ENCODE measurements at regions not wholly inside any gene's neighbourhood (a gene's known extent, or its start where the extent isn't known, plus 50 kb on each side); places are given as distances from the start of the nearest gene placed in this dataset.

DNA sequence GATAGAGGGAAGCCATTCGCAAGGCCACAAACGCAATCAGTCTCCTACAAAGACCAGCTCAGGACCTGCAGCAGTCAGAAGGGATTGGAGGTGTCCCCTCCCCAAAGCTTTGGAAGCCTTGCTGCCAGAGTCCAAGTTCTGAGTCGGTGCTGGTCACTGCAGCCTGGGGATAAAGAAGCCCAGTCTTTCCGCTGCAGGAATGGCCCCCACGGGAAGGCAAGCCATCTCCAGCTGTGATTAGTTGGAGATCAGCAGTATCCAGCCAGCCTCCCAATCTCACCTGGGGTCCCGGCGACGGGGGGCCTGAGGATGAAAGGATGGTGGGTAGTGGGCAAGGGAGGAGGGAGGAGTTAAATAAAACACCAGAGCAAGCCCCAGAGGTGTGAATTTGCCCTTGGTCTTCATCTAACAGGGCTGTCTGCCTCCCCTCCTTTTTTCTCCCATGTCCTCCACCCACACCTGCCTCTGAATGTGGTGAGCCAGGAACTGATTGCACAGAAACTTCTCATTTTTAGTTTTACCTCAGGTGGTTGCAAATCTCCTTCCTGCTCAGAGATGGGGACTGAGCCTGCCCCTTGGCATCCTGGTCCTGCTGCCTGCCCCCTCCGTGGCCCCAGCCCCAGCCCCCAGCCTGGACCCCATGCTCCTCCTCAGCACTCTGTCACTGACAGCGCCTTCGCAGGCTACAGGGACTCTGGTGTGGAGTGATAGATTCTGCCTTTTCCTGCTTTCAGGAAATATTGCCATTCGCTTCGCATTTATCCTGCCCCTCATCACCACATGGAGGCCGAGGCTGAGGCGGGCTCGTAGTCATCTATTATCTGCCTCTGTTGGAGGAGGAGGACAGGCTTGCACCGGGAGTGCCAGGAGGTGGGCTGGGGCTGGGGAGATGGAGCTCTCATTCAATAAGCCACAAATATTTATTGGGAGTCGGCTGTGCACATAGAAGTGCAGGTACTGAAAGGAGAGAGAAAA is 262.9 kb upstream of the SDK2 start:
- no peak overlapping the region for H3K4me3 Mint-ChIP-seq
- Histone ChIP-seq H3K9ac (no peak overlapping the region), H3K4me1 (peaks cover 15% of the 10 kb centered on the region), H3K36me3 (no peaks in the 10 kb centered on the region), H3K27ac (no peak overlapping the region), H4K20me1 (ENCODE audit: low read depth) (no peaks in the 10 kb centered on the region), H3K27me3 (peaks cover 100% of the 10 kb centered on the region), H3F3A (ENCODE audit: low read depth) (peaks cover 14% of the 10 kb centered on the region), H3K9me3 (ENCODE audit: low read depth) (no peaks in the 10 kb centered on the region), H3K4me2 (no peak overlapping the region), H3K79me2 (ENCODE audit: low read depth) (no peaks in the 10 kb centered on the region), H2AFZ (replicated peaks) (no peak overlapping the region), H3K4me3 (no peak overlapping the region)
- TF ChIP-seq EZH2phosphoT487 (IDR thresholded peaks at IDR 0.05) (no peak), EZH2 (IDR thresholded peaks at IDR 0.05) (no peak)
- TF ChIP-seq, protein P1, sequence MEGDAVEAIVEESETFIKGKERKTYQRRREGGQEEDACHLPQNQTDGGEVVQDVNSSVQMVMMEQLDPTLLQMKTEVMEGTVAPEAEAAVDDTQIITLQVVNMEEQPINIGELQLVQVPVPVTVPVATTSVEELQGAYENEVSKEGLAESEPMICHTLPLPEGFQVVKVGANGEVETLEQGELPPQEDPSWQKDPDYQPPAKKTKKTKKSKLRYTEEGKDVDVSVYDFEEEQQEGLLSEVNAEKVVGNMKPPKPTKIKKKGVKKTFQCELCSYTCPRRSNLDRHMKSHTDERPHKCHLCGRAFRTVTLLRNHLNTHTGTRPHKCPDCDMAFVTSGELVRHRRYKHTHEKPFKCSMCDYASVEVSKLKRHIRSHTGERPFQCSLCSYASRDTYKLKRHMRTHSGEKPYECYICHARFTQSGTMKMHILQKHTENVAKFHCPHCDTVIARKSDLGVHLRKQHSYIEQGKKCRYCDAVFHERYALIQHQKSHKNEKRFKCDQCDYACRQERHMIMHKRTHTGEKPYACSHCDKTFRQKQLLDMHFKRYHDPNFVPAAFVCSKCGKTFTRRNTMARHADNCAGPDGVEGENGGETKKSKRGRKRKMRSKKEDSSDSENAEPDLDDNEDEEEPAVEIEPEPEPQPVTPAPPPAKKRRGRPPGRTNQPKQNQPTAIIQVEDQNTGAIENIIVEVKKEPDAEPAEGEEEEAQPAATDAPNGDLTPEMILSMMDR (IDR thresholded peaks at IDR 0.05): no peak
- no peak overlapping the region for H3K27ac Mint-ChIP-seq
- H3K4me1 Mint-ChIP-seq: peaks cover 14% of the 10 kb centered on the region
- peaks cover 17% of the 10 kb centered on the region for H3K27me3 Mint-ChIP-seq (ENCODE audit: insufficient read depth, low read depth)
- H3K9me3 Mint-ChIP-seq: no peaks in the 10 kb centered on the region
- no peaks in the 10 kb centered on the region for H3K36me3 Mint-ChIP-seq
- no peak for DNase-seq (ENCODE audit: low spot score)

DNA sequence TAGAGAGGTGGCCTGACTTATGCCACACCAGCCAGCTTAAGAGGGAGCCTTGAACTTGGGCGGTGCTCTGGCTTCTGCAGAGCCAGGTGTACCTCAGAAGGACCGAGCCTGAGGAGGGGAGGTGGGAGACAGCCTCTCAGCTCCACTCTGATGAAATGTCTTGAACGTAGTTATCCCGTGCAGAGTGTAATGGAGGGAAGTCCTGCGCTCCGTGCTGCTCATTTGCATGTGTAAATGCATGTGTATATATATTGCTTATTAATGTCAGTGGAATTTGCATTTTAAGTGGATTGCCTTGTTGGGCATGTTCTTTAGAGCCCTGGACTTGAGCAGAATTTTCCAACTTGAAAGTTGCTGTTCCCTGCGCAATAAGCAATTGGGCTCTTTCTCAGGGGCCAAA is 264.9 kb upstream of the SDK2 start:
- H3K27me3 Mint-ChIP-seq (ENCODE audit: insufficient read depth, low read depth): peaks cover 12% of the 10 kb centered on the region
- no peak overlapping the region for H3K4me2 ChIP-seq
- H3K9me3 ChIP-seq (ENCODE audit: low read depth): no peaks in the 10 kb centered on the region
- no peaks in the 10 kb centered on the region for H3K36me3 Mint-ChIP-seq
- no peak overlapping the region for H3K9ac ChIP-seq
- TF ChIP-seq, protein P1 (IDR thresholded peaks at IDR 0.05): no peak
- TF ChIP-seq EZH2 (IDR thresholded peaks at IDR 0.05): no peak
- no peak for TF ChIP-seq EZH2phosphoT487 (IDR thresholded peaks at IDR 0.05)
- no peaks in the 10 kb centered on the region for H3K9me3 Mint-ChIP-seq
- H3K79me2 ChIP-seq (ENCODE audit: low read depth): no peaks in the 10 kb centered on the region
- peaks cover 99% of the 10 kb centered on the region for H3K27me3 ChIP-seq
- no peaks in the 10 kb centered on the region for H3F3A ChIP-seq (ENCODE audit: low read depth)
- no peak overlapping the region for H3K27ac Mint-ChIP-seq
- no peaks in the 10 kb centered on the region for H3K4me1 ChIP-seq
- H3K4me3 ChIP-seq: no peak overlapping the region
- H2AFZ ChIP-seq (replicated peaks): no peak overlapping the region
- no peaks in the 10 kb centered on the region for H4K20me1 ChIP-seq (ENCODE audit: low read depth)
- H3K4me1 Mint-ChIP-seq: peaks cover 3% of the 10 kb centered on the region
- no peak for DNase-seq (ENCODE audit: low spot score)
- no peak overlapping the region for H3K27ac ChIP-seq
- H3K36me3 ChIP-seq: no peaks in the 10 kb centered on the region
- no peak overlapping the region for H3K4me3 Mint-ChIP-seq

DNA sequence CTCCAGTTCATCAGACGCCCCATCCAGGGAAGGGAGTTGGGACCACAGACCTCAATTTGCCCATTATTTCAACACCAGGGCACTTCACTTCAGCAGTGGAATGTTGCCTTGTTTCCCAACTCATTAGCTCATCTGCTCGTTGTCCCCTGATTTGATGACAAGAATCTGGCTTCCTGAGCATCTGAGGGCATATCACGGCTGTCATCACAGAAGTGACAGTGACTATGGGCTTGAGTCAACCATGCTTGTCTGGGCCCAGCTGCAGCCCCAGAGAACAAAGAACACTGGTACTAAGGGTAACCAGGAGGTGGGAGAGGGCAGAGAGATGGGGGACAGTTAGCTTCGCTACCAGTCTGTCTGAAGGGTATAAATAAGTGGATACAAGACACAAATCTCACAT is 266.0 kb upstream of the SDK2 start:
- H3K27ac Mint-ChIP-seq: no peak overlapping the region
- H3K4me3 Mint-ChIP-seq: no peak overlapping the region
- H3K27ac ChIP-seq: no peak overlapping the region
- H3K9ac ChIP-seq: no peak overlapping the region
- no peak overlapping the region for H3K4me3 ChIP-seq
- H3K4me2 ChIP-seq: no peak overlapping the region
- DNase-seq (ENCODE audit: low spot score): no peak
- H3K4me1 Mint-ChIP-seq: peaks cover 7% of the 10 kb centered on the region
- no peaks in the 10 kb centered on the region for H3K9me3 ChIP-seq (ENCODE audit: low read depth)
- H3K9me3 Mint-ChIP-seq: peaks cover 3% of the 10 kb centered on the region
- H3K36me3 Mint-ChIP-seq: no peaks in the 10 kb centered on the region
- H3F3A ChIP-seq (ENCODE audit: low read depth): no peaks in the 10 kb centered on the region
- no peaks in the 10 kb centered on the region for H4K20me1 ChIP-seq (ENCODE audit: low read depth)
- TF ChIP-seq EZH2phosphoT487 (IDR thresholded peaks at IDR 0.05): no peak
- TF ChIP-seq EZH2 (IDR thresholded peaks at IDR 0.05): no peak
- TF ChIP-seq, protein P1 (IDR thresholded peaks at IDR 0.05): no peak
- H2AFZ ChIP-seq (replicated peaks): no peak overlapping the region
- H3K4me1 ChIP-seq: no peaks in the 10 kb centered on the region
- peaks cover 12% of the 10 kb centered on the region for H3K27me3 Mint-ChIP-seq (ENCODE audit: insufficient read depth, low read depth)
- H3K36me3 ChIP-seq: no peaks in the 10 kb centered on the region
- no peaks in the 10 kb centered on the region for H3K79me2 ChIP-seq (ENCODE audit: low read depth)
- peaks cover 99% of the 10 kb centered on the region for H3K27me3 ChIP-seq

Data from neural progenitor cell (in vitro differentiated cells).